ENCODE measurements at regions not wholly inside any gene's neighbourhood (a gene's known extent, or its start where the extent isn't known, plus 50 kb on each side); places are given as distances from the start of the nearest gene placed in this dataset.

- H3K4me1 Mint-ChIP-seq, result peaks cover 74% of the 10 kb centered on the region
- TF ChIP-seq CREB1 (CRISPR knock-in tag; IDR thresholded peaks at IDR 0.05) (no peak), TEAD1 (CRISPR knock-in tag; IDR thresholded peaks at IDR 0.05) (no peak), ZNF281 (CRISPR knock-in tag; IDR thresholded peaks at IDR 0.05) (no peak), FOXJ3 (CRISPR knock-in tag; IDR thresholded peaks at IDR 0.05; ENCODE audit: borderline replicate concordance) (no peak), ZNF232 (CRISPR knock-in tag; IDR thresholded peaks at IDR 0.05) (no peak), CBFB (CRISPR knock-in tag; IDR thresholded peaks at IDR 0.05; ENCODE audit: low read depth) (no peak), GTF2I (CRISPR knock-in tag; conservative IDR thresholded peaks at IDR 0.05) (no peak), E2F1 (CRISPR knock-in tag; IDR thresholded peaks at IDR 0.05) (no peak), TCF7 (CRISPR knock-in tag; IDR thresholded peaks at IDR 0.05; ENCODE audit: low read depth) (no peak), NR3C1 (CRISPR knock-in tag; conservative IDR thresholded peaks at IDR 0.05; ENCODE audit: low read depth) (no peak), SOX15 (CRISPR knock-in tag; IDR thresholded peaks at IDR 0.05) (no peak), ESRRA (CRISPR knock-in tag; IDR thresholded peaks at IDR 0.05; ENCODE audit: borderline replicate concordance) (no peak), E2F5 (CRISPR knock-in tag; IDR thresholded peaks at IDR 0.05) (no peak), PRRX2 (CRISPR knock-in tag; IDR thresholded peaks at IDR 0.05) (no peak), ZNF138 (CRISPR knock-in tag; conservative IDR thresholded peaks at IDR 0.05) (no peak)
- TF ChIP-seq, protein P1, sequence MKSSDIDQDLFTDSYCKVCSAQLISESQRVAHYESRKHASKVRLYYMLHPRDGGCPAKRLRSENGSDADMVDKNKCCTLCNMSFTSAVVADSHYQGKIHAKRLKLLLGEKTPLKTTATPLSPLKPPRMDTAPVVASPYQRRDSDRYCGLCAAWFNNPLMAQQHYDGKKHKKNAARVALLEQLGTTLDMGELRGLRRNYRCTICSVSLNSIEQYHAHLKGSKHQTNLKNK (CRISPR knock-in tag; IDR thresholded peaks at IDR 0.05), result no peak
- TF ChIP-seq, protein P2, sequence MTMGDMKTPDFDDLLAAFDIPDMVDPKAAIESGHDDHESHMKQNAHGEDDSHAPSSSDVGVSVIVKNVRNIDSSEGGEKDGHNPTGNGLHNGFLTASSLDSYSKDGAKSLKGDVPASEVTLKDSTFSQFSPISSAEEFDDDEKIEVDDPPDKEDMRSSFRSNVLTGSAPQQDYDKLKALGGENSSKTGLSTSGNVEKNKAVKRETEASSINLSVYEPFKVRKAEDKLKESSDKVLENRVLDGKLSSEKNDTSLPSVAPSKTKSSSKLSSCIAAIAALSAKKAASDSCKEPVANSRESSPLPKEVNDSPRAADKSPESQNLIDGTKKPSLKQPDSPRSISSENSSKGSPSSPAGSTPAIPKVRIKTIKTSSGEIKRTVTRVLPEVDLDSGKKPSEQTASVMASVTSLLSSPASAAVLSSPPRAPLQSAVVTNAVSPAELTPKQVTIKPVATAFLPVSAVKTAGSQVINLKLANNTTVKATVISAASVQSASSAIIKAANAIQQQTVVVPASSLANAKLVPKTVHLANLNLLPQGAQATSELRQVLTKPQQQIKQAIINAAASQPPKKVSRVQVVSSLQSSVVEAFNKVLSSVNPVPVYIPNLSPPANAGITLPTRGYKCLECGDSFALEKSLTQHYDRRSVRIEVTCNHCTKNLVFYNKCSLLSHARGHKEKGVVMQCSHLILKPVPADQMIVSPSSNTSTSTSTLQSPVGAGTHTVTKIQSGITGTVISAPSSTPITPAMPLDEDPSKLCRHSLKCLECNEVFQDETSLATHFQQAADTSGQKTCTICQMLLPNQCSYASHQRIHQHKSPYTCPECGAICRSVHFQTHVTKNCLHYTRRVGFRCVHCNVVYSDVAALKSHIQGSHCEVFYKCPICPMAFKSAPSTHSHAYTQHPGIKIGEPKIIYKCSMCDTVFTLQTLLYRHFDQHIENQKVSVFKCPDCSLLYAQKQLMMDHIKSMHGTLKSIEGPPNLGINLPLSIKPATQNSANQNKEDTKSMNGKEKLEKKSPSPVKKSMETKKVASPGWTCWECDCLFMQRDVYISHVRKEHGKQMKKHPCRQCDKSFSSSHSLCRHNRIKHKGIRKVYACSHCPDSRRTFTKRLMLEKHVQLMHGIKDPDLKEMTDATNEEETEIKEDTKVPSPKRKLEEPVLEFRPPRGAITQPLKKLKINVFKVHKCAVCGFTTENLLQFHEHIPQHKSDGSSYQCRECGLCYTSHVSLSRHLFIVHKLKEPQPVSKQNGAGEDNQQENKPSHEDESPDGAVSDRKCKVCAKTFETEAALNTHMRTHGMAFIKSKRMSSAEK (CRISPR knock-in tag; IDR thresholded peaks at IDR 0.05; ENCODE audit: borderline replicate concordance), result no peak
These were observed 129.3 kb downstream of the GLI2 start for GRCh38 chr2:120864981-120865380.

DNA sequence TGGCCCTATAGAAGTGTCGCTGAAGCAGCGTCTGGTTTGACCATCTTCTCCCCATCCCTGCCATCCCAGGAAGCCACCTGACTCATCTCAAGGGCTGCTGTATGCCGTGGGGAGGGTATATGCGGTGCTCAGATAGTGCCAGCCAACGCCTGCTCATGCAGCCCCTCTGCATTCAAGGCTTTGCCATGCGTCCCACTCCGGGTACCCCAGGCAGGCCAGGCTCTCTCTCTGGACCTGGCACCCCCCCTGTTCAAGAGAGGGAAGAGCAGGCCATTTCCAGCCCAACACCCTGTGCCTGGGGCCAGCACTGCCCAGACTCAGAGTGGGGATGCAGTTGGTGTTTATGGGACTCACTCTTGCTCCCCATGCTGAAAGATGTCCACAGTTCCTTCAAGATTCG is 130.0 kb downstream of the GLI2 start:
- peaks cover 70% of the 10 kb centered on the region for H3K4me1 Mint-ChIP-seq
- DNase-seq (ENCODE audit: low spot score) (no peak), ATAC-seq (no peak)
- H3K4me3 Mint-ChIP-seq, result no peak overlapping the region
- H3K27ac Mint-ChIP-seq, result peak overlapping the region; percentile 53; the same call in 1 of the 2 replicates
- CTCF ChIA-PET, result interaction anchor here (1.0 to 3.8 kb wide), 4 partner anchors 9 to 169 kb away, joined by 4 to 13 read pairs (median 6); partner anchors contain the start of gene GLI2
- POLR2A ChIA-PET, result no interaction called here
- no peaks in the 10 kb centered on the region for H3K36me3 Mint-ChIP-seq
- H3K9me3 Mint-ChIP-seq, result no peaks in the 10 kb centered on the region
- H3K27me3 Mint-ChIP-seq (ENCODE audit: low read depth), result no peaks in the 10 kb centered on the region
- TF ChIP-seq ZNF317 (CRISPR knock-in tag; IDR thresholded peaks at IDR 0.05; ENCODE audit: borderline replicate concordance, low read depth), result no peak
- no peak for TF ChIP-seq ZNF671 (CRISPR knock-in tag; IDR thresholded peaks at IDR 0.05)
- TF ChIP-seq, protein P2 (CRISPR knock-in tag; IDR thresholded peaks at IDR 0.05; ENCODE audit: borderline replicate concordance), result no peak

More at GRCh38 chr2:120864981-120865380, 129.3 kb downstream of the GLI2 start:
- ChIA-PET CTCF (interaction anchor here (1.0 to 2.1 kb wide), 3 partner anchors 10 to 169 kb away, joined by 4 to 6 read pairs (median 4); no protein-coding TSS in a partner anchor), POLR2A (no interaction called here)
- ATAC-seq, result no peak
- DNase-seq (ENCODE audit: low spot score), result no peak
- Mint-ChIP-seq H3K27ac (no peak overlapping the region), H3K9me3 (no peaks in the 10 kb centered on the region), H3K4me3 (no peak overlapping the region), H3K27me3 (ENCODE audit: low read depth) (no peaks in the 10 kb centered on the region), H3K36me3 (no peaks in the 10 kb centered on the region)
